Stimulated activated CD4-positive, alpha-beta T cell treated with anti-CD3 and anti-CD28 coated beads, Interleukin-1b, Interleukin-23, amount 100 ng/mL, for 48 hours (primary cell): ENCODE measurements at regions not wholly inside any gene's neighbourhood (a gene's known extent, or its start where the extent isn't known, plus 50 kb on each side); places are given as distances from the start of the nearest gene placed in this dataset.

Experiments
- DNase-seq: peaks from one replicate; pipeline ENCODE4 v3.0.0-alpha.2; 2020

DNA sequence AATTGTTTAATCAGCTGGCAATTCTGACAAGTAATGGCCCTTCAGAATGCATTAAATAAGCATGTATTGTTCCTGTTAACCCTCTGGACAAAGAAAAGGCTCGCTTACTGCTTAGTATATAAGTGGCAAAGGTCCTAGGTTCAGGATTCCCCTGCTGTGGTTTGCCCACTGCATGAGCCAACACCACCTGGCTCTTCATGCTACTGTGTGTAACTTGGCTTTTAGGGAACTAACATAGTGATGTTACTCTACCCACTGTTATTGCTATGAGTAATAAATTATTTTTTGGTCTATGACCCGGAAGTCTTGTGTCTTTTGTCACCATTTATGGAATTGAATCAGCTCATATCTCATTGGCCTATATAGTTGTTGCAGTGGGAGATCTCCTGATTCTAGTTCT lies 791.7 kb upstream of the PHF14 start:
- DNase-seq, result no peak

DNA sequence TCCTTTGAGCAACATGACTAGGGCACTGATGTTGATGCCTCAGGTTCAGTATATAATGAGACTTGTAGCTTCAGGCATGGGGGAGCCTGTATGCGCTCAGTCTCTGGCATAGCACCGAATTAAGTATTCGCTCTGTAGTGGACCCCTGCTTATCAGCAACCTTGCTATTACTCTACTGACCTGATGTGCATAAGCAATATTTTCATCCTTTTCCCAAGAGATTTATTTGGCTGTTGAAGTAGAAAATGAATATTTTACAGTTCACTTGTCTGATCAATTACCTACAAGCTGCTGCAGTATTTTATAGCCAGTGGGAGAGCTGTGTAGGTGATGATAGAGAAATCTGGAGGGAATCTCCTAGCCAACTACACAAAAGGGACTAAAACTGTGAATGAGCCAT lies 781.6 kb upstream of the PHF14 start:
- no peak for DNase-seq

DNA sequence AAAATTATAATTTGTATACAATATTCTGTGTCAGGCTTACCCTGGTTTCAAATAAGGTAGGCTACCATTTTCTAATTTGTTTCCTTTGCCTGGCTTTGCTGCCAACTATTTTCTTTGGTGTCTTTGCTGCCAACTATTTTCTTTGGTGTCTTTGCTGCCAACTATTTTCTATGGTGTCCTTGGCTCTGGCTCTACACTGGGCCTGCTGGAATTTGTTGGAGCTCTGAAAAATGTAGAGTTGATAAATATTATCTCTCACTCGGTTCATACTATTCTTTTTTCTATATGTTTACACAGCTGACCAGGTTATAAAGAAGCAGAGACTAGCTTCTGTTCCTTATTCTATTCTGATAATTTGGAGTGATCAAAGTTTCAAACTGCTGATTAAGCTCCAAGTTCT lies 768.0 kb upstream of the PHF14 start:
- no peak for DNase-seq

DNA sequence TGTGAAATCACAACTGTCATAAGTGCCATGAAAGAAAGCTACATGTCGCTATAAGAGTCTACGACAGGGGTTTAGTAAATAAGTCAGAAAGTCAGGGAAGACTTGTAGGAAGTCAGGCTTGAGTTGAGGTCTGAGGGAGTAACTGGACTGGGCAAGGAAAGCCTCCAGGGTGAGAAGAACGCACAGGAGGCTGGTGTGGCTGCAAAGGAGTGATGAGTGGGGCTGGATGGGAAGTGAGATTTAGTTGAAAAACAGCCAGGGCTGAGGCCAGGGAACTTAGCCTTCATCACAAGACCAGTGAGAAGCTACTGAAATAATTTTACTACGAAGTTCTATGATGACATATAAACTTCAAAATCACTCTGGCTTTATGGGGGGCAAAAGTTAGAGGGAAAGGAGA lies 763.7 kb upstream of the PHF14 start:
- no peak for DNase-seq

DNA sequence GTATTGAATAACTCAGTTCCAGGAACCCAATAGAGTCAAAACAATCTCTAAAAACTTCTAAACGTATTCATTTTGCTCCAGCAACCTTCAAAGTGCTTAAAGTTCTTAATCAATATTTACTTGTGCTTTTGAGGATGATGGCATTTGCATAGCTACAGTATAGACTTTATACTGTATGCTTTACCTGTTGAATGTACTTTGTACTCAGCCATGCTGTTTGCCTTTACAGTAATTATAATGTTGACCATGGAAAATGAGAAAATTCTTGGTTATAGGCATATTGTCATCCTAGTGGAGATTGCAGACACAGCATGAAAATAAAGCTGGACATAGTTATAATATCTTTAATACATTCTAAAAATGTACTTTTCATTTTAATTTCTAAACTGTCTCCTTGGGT lies 762.7 kb upstream of the PHF14 start:
- DNase-seq, result no peak

DNA sequence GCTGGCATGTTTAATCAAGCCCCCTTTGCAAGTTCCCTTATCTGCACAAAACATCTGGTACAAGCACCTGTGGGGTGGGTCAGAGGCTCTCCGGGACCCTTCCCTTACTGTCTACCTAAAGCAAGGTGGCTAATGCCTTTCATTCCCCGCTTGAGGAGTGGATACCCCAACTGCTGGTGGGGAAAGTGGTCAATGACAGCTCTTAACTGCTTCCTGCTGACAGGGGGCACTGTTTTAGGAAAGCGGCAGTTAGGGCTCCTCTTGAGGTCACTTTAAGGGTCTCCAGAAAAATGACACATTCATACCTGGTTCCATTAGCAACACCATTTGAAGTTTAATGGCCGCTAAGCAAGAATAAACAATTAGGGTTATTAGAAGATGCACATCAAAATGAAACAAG lies 761.8 kb upstream of the PHF14 start:
- no peak for DNase-seq

DNA sequence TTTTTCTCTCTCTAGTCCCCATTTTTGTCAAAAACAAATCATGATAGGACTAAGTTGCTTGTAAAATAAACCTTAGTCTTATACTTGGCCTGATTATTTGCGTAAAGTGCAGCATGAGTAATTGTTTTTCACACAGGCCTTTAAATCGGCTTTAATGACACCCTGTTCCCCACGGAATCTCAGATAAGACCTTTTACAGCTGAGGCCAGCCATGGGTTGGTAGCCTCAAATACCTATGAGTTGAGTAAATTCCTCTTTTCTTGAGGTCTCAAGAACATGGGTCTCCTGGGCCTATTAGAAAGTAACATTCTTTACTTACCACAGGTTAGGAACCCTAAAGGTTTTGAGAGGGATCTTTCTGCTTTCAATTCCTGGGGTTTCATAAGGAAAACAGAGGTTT lies 761.0 kb upstream of the PHF14 start:
- no peak for DNase-seq

DNA sequence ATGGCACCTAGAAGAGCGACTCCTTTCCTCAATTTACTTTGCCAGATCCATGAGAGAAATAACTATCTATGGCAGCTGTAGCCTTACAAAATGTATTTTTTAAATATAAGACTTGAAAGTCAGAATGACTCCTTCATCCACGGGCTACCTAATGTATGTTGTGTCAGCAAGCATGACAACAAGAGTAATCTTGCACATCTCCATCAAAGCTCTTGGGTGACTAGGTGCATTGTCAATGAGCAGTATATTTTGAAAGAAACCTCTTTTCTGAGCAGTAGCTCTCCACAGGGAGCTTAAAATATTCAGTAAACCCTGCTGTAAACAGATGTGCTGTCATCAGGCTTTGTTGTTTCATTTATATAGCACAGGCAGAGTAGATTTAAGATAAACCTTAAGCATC lies 757.2 kb upstream of the PHF14 start:
- no peak for DNase-seq

DNA sequence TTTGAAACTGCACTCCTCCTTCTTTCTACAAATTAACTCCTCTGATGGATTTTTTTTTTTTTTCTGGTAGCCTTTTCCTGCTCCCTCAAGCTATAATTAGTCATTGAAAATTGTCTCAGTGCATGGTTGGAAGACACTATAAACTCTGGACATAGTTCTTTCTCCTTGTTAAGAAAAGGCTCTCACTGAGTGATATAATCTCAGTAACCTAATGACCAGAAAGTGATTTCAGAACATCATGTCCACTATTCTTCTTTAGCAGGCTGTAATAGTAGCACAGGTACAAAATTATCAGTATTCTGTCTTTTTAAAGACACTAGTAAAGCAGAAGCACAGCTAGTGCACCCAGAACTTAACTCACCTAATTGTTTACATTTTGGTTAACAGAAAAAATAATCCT lies 752.6 kb upstream of the PHF14 start:
- no peak for DNase-seq

DNA sequence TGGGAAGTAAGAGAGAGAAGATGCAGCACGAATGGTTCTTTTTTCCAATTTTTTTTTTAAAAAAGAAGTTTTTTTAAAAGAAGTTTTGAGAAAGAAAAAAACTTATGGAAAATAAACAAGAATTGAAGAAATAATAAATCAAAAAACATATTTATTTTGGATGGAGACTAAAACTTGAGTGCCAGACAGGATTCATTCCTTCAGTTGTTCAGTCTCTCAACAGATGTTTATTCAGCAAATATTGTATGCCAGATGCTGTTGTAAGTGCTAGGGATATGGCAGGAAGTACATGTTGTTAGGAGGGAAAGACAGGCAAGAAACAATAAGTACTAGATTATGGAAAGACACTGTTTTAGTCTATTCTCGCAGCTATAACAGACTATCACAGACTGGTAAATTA lies 750.7 kb upstream of the PHF14 start:
- no peak for DNase-seq

DNA sequence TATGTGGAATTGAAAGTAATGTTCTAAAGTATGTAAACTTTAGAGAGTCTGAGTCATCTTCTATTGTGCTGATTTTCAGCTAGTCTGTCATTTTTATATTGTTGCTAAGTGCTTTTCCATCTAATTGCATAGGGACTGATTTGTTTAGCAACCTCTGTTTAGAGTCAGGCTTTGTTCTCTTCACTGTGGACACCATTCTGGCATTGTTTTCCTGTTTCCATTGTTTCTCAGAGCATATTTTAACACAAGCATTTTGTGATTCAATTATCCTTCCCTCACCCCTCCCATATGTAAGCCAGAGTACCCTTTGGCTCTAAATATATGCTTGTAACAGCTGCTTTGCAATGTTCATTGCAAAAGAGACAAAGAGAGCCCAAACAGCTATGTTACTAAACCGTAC lies 748.4 kb upstream of the PHF14 start:
- DNase-seq, result no peak

DNA sequence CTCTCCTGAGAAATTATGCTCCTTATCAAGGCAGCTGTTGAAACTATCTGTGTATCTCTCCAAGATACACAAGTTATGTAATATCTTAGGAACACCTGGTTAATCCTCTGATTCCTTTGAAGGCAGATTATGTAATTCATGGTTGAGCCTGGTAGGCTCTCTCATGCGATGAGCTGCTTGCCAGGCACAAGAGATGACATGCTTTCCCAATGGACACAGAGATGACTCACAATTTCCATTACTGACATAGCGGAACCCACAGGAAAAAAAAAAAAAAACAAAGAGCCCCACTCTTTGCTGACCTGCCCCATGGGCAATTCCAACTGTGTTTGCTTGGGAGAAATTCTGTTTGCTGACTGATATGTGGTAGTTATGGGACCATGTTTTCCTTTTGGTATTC lies 736.4 kb upstream of the PHF14 start:
- DNase-seq, result no peak

DNA sequence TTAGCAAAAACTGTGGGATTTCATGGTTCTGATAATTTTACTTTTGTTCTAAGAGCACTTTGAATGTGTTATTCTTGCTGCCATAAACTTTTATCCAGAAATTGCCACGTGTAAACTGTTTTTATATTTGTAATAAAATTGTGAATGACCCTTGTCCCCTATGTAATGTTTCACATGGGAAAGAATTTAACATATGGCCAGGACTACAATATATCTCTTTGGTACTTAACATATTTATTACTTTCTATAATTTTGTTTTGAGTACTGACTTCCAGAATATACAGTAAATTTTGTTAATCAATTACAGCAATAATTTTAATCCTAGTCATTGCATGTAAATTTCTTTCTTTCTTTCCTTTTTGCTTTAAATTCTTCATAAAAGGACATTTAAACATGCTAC lies 735.0 kb upstream of the PHF14 start:
- no peak for DNase-seq

DNA sequence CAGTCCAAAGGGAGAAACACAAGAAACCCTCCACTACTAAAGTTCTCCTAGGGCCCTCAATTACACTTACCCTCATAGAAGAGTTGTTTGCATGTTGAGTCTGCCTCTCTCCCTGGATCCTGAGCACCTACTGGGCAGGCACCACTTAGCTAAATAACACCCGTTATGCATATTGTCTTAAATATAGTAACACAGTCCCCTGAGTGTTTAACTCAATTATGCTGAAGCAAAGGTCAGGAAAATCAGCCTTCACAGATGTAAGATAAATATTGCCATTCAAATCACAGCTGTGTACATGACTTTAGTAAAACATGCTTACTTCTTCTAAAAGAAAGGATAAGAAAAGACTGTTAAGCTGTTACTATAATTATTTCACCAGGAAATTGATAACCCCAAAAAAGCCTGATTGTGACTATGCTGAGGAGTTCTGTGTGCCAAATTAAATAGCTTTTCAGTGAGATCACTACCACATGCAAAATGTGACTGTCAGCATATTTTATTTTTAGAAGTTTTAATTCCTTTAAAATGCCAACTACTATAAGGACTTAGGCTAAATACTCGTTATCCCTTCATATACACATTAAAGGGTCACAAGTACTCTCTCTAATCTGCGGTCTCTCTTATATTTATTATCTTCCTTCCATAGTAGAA lies 733.9 kb upstream of the PHF14 start:
- DNase-seq, result no peak

DNA sequence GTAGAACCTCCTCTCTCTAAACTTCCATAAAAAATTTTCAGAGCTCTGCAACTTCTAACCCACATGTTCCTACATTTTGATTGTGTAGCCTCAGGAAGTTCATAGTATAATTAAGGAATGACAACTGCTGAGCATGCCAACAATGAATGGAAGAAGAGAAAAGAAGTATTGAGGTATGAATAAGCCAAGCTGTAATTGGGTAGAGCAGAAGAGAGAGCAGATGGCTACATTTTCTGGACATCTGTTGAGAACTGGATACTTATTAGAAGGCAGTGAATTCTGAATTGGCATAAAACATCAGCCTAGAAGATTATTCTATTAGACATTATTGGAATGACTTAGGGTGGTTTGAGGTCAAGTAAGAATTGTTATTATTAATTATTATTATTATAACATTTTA lies 728.3 kb upstream of the PHF14 start:
- DNase-seq, result no peak

DNA sequence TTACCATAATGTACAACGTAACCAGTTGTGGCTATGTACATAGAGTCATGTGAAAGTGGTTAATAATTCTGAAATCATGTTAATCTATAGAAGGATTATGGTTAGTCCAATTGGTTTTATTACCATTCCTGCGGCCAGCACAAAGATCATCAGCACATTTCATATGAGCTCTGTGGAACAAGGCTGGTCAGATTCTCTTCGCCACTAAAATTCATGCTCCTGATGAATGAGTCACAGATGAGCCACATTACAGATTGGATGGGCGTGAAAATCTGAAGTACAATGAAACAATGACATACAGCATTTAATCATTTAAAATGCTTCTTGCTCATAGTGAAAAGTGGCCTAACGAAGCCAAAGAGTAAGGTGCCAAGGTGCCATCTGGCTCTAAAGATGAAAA lies 716.2 kb upstream of the PHF14 start:
- no peak for DNase-seq

DNA sequence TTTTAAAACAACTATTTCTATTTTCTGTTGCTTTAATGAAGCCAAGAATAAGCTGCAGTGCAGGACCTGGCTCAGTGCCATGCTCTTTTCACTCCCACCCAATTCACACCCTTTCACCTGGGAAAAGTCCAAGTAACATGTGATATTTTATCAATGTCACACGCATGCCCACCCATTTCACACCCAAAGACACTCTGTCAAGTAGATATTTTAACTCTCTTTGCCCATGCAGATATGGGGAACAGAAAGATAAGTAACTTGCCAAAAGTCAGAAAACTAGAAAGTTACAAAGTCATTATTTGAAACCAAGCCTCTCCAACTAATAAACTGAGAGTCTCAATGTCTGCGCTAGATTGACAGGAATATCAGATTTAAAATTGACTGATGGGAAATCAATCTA lies 706.7 kb upstream of the PHF14 start:
- no peak for DNase-seq

DNA sequence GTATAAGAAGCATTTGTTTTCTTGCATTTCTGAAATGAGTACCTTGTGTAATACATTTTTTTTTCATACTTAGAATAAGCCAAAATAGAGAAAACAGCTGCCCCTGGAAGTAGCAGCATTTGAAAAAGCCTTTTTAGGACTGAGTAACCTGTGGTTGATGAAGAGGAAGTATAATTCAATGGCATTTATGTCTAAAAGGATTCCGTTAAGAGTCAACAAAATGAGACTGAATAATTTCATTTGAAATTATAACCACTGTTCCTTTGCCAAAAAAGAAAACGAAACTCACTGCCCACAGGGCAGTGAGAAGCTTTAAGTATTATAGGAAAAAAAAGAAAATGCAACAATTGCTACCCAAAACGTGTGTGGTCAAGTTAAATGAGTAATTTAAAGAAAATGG lies 705.6 kb upstream of the PHF14 start:
- DNase-seq, result no peak

DNA sequence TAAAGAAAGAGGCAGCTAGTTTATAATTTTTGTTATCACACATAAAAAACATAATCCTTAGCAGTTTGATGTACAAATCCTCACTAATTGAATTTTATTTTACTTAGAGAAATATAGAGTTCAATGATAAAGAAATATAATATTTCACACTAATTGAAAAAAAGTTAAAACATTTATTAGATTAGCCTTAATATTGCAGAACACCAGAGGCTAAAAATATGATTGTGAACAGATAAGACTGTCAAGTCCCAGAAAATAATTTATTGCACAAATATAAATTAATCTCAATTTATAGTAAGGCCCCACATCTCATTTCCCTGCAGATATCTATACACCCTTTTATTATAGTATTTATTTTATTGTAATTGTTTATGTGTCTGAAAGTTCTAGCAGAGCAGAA lies 690.8 kb upstream of the PHF14 start:
- no peak for DNase-seq

DNA sequence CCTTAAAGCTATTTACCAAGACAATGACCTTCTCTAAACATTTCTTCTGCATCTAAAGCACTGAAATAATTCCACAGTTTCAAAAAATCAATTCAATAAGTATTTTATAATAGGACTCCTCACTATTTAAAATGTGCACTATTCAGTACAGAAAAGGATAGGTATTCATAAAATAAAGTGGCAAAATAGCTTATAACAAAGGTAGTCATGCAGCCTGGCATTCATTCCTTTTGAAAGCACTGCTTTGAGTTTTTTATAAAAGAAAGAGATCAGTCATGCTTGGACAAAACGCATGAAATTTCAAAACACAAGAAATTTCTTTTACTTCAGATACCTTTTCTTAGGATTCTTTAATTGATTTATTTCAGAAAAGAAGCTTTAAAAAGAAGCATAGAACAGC lies 689.7 kb upstream of the PHF14 start:
- no peak for DNase-seq

DNA sequence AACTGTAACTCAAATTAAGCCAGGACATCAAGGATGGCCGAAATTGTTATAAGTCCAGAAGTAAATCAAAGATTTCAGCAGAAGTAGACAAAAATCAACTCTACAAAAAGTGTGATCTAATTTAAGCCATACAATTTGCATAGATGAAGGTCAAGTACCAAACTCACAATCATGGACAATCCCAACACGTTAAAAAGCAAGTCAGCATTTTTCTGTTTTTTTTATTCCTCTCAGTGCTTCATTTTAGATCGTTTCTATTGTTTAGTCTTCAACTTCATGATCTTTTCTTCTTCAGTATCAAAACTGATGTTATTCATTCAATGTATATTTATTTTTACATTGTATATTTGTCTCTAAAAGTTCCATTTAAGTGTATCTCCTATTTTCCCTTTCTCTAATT lies 674.3 kb upstream of the PHF14 start:
- DNase-seq, result no peak

DNA sequence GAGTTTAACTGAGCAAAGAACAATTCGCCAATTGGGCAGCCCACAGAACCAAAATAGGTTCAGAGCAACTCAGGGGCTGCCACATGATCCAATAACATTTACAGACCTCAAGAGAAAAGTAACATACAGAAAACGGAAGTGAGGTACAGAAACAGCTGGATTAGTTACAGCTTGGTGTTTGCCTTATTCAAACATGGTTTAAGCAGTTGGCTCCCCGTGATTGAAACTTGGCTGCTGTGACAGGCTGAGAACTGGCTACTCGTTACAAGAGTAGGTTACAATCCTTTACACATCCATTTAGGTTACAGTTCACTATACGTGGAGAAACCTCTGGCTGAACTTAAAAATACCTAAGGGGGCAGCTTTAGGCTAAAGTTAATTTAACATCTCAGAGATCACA lies 673.1 kb upstream of the PHF14 start:
- no peak for DNase-seq

DNA sequence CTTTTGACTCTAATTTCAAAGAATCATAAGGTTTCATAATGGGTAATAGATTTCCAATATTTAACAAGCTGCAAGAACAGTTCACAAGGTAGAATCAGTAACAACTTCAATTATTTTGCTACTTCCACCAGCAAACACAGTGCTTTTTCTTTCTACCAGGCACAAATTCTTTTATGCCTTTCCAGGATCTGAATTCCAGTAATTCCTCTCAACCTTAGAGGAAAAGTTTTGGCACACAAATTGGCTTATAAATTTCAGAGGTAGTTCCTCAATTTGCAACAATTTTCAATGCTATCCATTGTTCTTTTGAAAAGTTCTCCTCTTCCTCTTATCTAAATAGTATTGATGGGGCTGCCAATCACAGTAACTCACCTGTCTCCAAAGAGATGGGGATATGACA lies 665.4 kb upstream of the PHF14 start:
- DNase-seq, result no peak

DNA sequence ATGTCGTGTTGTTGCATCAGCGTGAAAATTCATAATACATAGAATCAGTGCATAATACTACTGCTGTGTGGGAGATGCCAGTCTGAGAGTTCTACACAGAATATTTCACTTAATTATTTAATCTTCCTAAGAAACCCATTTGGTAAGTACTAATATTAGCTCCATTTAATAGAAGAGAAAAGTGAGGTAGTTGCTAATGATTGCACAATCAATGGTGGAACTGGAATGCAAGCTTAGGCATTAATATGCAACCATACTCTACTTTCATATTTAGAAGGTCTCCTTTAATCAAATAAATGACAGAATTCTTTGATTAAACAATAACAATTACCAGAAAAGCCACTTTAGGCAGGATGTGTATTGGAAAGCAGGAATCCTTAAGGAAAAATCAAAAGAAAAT lies 660.7 kb upstream of the PHF14 start:
- no peak for DNase-seq

DNA sequence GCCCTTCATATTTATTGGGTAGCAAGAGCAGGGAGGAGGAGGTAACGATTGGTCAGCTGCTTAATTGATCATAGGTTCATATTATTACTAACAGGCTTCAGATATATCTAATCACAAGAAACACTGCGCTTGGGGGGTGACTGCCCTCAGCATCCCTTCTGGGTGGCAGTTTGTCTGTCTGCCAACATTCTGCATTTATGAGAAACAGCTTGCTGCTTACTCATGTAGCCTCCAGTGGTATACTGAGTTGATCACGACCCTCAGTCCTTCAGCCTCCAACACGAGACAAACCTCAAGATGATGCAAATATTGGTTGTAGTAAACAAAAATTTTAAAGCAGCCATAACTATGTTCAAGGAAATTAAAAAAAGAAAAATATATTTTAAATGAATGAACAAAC lies 657.8 kb upstream of the PHF14 start:
- no peak for DNase-seq

DNA sequence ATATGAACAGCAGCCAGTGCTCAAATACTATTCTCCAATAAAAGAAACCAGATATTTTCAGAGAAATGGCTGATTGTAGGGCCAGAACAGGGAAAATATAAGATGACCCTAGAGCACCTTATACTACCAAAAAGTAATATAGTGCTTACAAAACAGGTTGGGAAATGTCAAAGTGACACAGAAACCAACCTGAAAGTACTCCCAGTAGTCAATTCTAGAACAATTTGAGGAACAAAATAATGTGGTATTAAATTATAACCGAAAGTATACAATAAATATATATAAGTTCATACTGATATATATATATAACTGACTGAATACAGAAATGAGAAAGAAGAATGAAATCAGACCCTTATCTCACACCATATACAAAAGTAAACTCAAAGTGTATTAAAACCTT lies 657.2 kb upstream of the PHF14 start:
- no peak for DNase-seq
